H1 (cell line): ENCODE measurements at regions not wholly inside any gene's neighbourhood (a gene's known extent, or its start where the extent isn't known, plus 50 kb on each side); places are given as distances from the start of the nearest gene placed in this dataset.

Experiments used
- CTCF ChIA-PET: fragments of 300-600 bp; sonication (Branson Sonifier 250); formaldehyde crosslinking; loops from one replicate; lab custom pipeline; 2021; ENCODE audit not compliant: partially characterized antibody; lab: Charles Lee
- POLR2A ChIA-PET: fragments of 300-600 bp; sonication (Branson Sonifier 250); formaldehyde crosslinking; loops from one replicate; lab custom pipeline; 2021; ENCODE audit warnings: inconsistent platforms; ENCODE audit not compliant: partially characterized antibody; lab: Charles Lee
- DNase-seq, 2 experiments: peaks; one replicate each; pipeline versions ENCODE4 v3.0.0 to v3.0.0-alpha.2; 2010 to 2022; ENCODE audit warnings: low spot score in 2 of 2, low read depth in 1 of 2, mixed read lengths in 1 of 2
- FAIRE-seq: peaks from 2 replicates; lab custom pipeline; 2011; peaks lifted over from hg19 to GRCh38; lab: Jason Lieb, UNC
- H2AFZ ChIP-seq: 2 replicates; pipeline ENCODE4 v1.8.1; 2012; ENCODE audit warnings: low read length, inconsistent platforms
- H2AK5ac ChIP-seq: 2 replicates; pipeline ENCODE4 v1.6.1; 2013; ENCODE audit warnings: low read depth, low read length
- H2BK120ac ChIP-seq: replicated peaks from 2 replicates; pipeline ENCODE3; 2013; ENCODE audit warnings: low read depth, low read length, inconsistent platforms
- H2BK12ac ChIP-seq: 2 replicates; pipeline ENCODE4 v1.6.1; 2013; ENCODE audit warnings: low read depth, low read length
- H2BK15ac ChIP-seq: 2 replicates; pipeline ENCODE4 v1.6.1; 2013; ENCODE audit warnings: low read length
- H2BK20ac ChIP-seq: 2 replicates; pipeline ENCODE4 v1.6.1; 2013; ENCODE audit warnings: low read length
- H2BK5ac ChIP-seq: 2 replicates; pipeline ENCODE4 v1.6.1; 2013; ENCODE audit warnings: low read depth, low read length
- H3K14ac ChIP-seq: 2 replicates; pipeline ENCODE4 v1.6.1; 2013; ENCODE audit warnings: inconsistent platforms; ENCODE audit not compliant: insufficient read length
- H3K18ac ChIP-seq: 2 replicates; pipeline ENCODE4 v1.6.1; 2013; ENCODE audit warnings: low read length; ENCODE audit errors: extremely low read depth
- H3K23ac ChIP-seq: 2 replicates; pipeline ENCODE4 v1.6.1; 2013; ENCODE audit warnings: inconsistent platforms; ENCODE audit not compliant: insufficient read length
- H3K23me2 ChIP-seq: 2 replicates; pipeline ENCODE4 v1.6.1; 2013; ENCODE audit warnings: low read depth, low read length
- H3K27ac ChIP-seq: 2 replicates; pipeline ENCODE4 v1.6.1; 2011; ENCODE audit warnings: low read depth, low read length, inconsistent platforms
- H3K27me3 ChIP-seq, 4 experiments: replicated peaks in 1 of 4; 1 replicate in 1 of 4; 2 replicates in 3 of 4; pipeline versions ENCODE4 v1.6.1 to v1.8.1; 2011 to 2013; ENCODE audit warnings: low read length in 3 of 4, mild to moderate bottlenecking in 3 of 4, inconsistent platforms in 2 of 4, mixed read lengths in 2 of 4, moderate library complexity in 1 of 4; ENCODE audit not compliant: control insufficient read depth in 3 of 4, insufficient read depth in 3 of 4; ENCODE audit errors: extremely low read depth in 1 of 4
- H3K36me3 ChIP-seq, 4 experiments: 2 replicates each; pipeline versions ENCODE4 v1.6.1 to v1.8.1; 2011 to 2013; ENCODE audit warnings: mild to moderate bottlenecking in 4 of 4, low read length in 3 of 4, moderate library complexity in 2 of 4, control low read depth in 1 of 4, inconsistent platforms in 1 of 4; ENCODE audit not compliant: insufficient read depth in 4 of 4, control insufficient read depth in 2 of 4
- H3K4ac ChIP-seq: replicated peaks from 2 replicates; pipeline ENCODE3; 2013; ENCODE audit warnings: low read length, low read depth, mixed read lengths, inconsistent platforms; ENCODE audit not compliant: insufficient read length
- H3K4me1 ChIP-seq, 4 experiments: replicated peaks in 1 of 4; 1 replicate in 1 of 4; 2 replicates in 3 of 4; pipeline versions ENCODE4 v1.6.1 to v1.8.1; 2011 to 2013; ENCODE audit warnings: low read length in 3 of 4, inconsistent platforms in 2 of 4, mixed read lengths in 1 of 4; ENCODE audit not compliant: insufficient read depth in 4 of 4, control insufficient read depth in 3 of 4
- H3K4me2 ChIP-seq, 2 experiments: 2 replicates each; pipeline versions ENCODE4 v1.6.1 to v1.8.1; 2011 to 2013; ENCODE audit warnings: low read depth in 2 of 2, low read length in 2 of 2, control low read depth in 1 of 2, inconsistent platforms in 1 of 2, mild to moderate bottlenecking in 1 of 2; ENCODE audit not compliant: insufficient read depth in 1 of 2
- H3K4me3 ChIP-seq, 4 experiments: fragments of 200-600, 300-600 bp in 1 of 4; sonication (generic), shearing (Covaris generic), sonication (Bioruptor Twin) in 1 of 4; 2 replicates each; pipeline versions ENCODE4 v1.5.1 to v1.8.1; 2011 to 2016; ENCODE audit warnings: low read length in 4 of 4, low read depth in 3 of 4, control low read depth in 2 of 4, inconsistent platforms in 2 of 4, mild to moderate bottlenecking in 2 of 4, mixed read lengths in 1 of 4, moderate library complexity in 1 of 4; ENCODE audit not compliant: insufficient read depth in 2 of 4; ENCODE audit errors: extremely low read depth in 1 of 4
- H3K56ac ChIP-seq: replicated peaks from 2 replicates; pipeline ENCODE3; 2013; ENCODE audit warnings: low read depth, mild to moderate bottlenecking, mixed read lengths, low read length, inconsistent platforms; ENCODE audit not compliant: insufficient read length
- H3K79me1 ChIP-seq: 2 replicates; pipeline ENCODE4 v1.6.1; 2013; ENCODE audit warnings: low read depth, low read length, control low read depth
- H3K79me2 ChIP-seq, 2 experiments: 2 replicates each; pipeline versions ENCODE4 v1.6.1 to v1.8.1; 2012 to 2013; ENCODE audit warnings: low read length in 2 of 2, mild to moderate bottlenecking in 2 of 2, inconsistent platforms in 1 of 2; ENCODE audit not compliant: insufficient read depth in 2 of 2, control insufficient read depth in 1 of 2
- H3K9ac ChIP-seq, 4 experiments: replicated peaks in 1 of 4; 1 replicate in 1 of 4; 2 replicates in 3 of 4; pipeline versions ENCODE4 v1.6.1 to v1.8.1; 2011 to 2013; ENCODE audit warnings: low read depth in 3 of 4, low read length in 3 of 4, control low read depth in 2 of 4, mild to moderate bottlenecking in 2 of 4, moderate library complexity in 2 of 4, inconsistent platforms in 1 of 4; ENCODE audit errors: extremely low read depth in 1 of 4
- H3K9me3 ChIP-seq, 2 experiments: 2 replicates each; pipeline versions ENCODE4 v1.6.1 to v1.8.1; 2012 to 2013; ENCODE audit warnings: mild to moderate bottlenecking in 2 of 2, moderate library complexity in 2 of 2, control low read depth in 1 of 2, inconsistent platforms in 1 of 2, low read depth in 1 of 2, low read length in 1 of 2, mixed read lengths in 1 of 2; ENCODE audit not compliant: insufficient read depth in 2 of 2
- H4K20me1 ChIP-seq, 2 experiments: replicated peaks in 1 of 2; 2 replicates each; pipeline versions ENCODE3 to v1.8.1; 2011 to 2013; ENCODE audit warnings: inconsistent platforms in 2 of 2, low read length in 2 of 2, mild to moderate bottlenecking in 1 of 2; ENCODE audit not compliant: insufficient read depth in 2 of 2, control insufficient read depth in 1 of 2
- H4K5ac ChIP-seq: 2 replicates; pipeline ENCODE4 v1.6.1; 2013; ENCODE audit warnings: low read length, low read depth, mixed read lengths, inconsistent platforms; ENCODE audit not compliant: insufficient read length
- H4K8ac ChIP-seq: 2 replicates; pipeline ENCODE4 v1.8.0; 2013; ENCODE audit warnings: mild to moderate bottlenecking, moderate library complexity, low read length, inconsistent platforms; ENCODE audit not compliant: insufficient read depth; ENCODE audit errors: extremely low read depth
- H4K91ac ChIP-seq: replicated peaks from 2 replicates; pipeline ENCODE3; 2013; ENCODE audit warnings: low read length, mixed read lengths, inconsistent platforms; ENCODE audit not compliant: insufficient read length
- CBX8 ChIP-seq: fragments of 300-800, 300-1000 bp; sonication (generic); IDR thresholded peaks from 2 replicates; pipeline ENCODE4 v1.7.1; 2016; ENCODE audit warnings: low read depth, low read length, borderline replicate concordance
- CEBPB ChIP-seq: IDR thresholded peaks from 2 replicates; pipeline ENCODE4 v1.6.1; 2012; ENCODE audit warnings: low read depth, low read length
- CREB1 ChIP-seq: IDR thresholded peaks from 2 replicates; pipeline ENCODE4 v1.6.1; 2012; ENCODE audit warnings: inconsistent platforms
- EP300 ChIP-seq, 2 experiments: IDR thresholded peaks; 1 replicate in 1 of 2; 2 replicates in 1 of 2; pipeline ENCODE4 v1.6.1; 2011 to 2012; ENCODE audit warnings: low read depth in 2 of 2, low read length in 2 of 2, mild to moderate bottlenecking in 2 of 2, borderline replicate concordance in 1 of 2, inconsistent platforms in 1 of 2, moderate library complexity in 1 of 2
- FOSL1 ChIP-seq: IDR thresholded peaks from 2 replicates; pipeline ENCODE4 v1.6.1; 2011; ENCODE audit warnings: mild to moderate bottlenecking, low read depth, low read length, moderate library complexity; ENCODE audit not compliant: insufficient read depth
- GABPA ChIP-seq: IDR thresholded peaks from 2 replicates; pipeline ENCODE4 v1.6.1; 2011; ENCODE audit warnings: mild to moderate bottlenecking, low read length, moderate library complexity, borderline replicate concordance; ENCODE audit not compliant: insufficient read depth
- MAFK ChIP-seq: IDR thresholded peaks from 2 replicates; pipeline ENCODE4 v1.6.1; 2012; ENCODE audit warnings: low read depth, mild to moderate bottlenecking, improper control_type of control experiment, low read length
- MAX ChIP-seq: IDR thresholded peaks from 2 replicates; pipeline ENCODE4 v1.6.1; 2012; ENCODE audit warnings: inconsistent platforms
- POLR2A ChIP-seq, 2 experiments: IDR thresholded peaks; 1 replicate in 1 of 2; 2 replicates in 1 of 2; pipeline ENCODE4 v1.6.1; 2011; ENCODE audit warnings: low read depth in 2 of 2, low read length in 2 of 2, mild to moderate bottlenecking in 2 of 2; ENCODE audit errors: control extremely low read depth in 1 of 2
- POLR2AphosphoS5 ChIP-seq: IDR thresholded peaks from 2 replicates; pipeline ENCODE4 v1.6.1; 2011; ENCODE audit warnings: low read depth, low read length
- RFX5 ChIP-seq: IDR thresholded peaks from 2 replicates; pipeline ENCODE4 v1.6.1; 2011; ENCODE audit warnings: low read depth, low read length, improper control_type of control experiment, borderline replicate concordance
- SRF ChIP-seq: IDR thresholded peaks from 2 replicates; pipeline ENCODE4 v1.6.1; 2011; ENCODE audit warnings: mild to moderate bottlenecking, low read depth, low read length, moderate library complexity
- TAF7 ChIP-seq: optimal IDR thresholded peaks from 2 replicates; pipeline ENCODE3; 2011; ENCODE audit warnings: low read depth, mild to moderate bottlenecking, inconsistent platforms, low read length, moderate library complexity, borderline replicate concordance
- TF ChIP-seq, protein P1 (sequence below): IDR thresholded peaks from 2 replicates; pipeline ENCODE4 v1.6.1; 2012; ENCODE audit warnings: low read length, inconsistent platforms

DNA sequence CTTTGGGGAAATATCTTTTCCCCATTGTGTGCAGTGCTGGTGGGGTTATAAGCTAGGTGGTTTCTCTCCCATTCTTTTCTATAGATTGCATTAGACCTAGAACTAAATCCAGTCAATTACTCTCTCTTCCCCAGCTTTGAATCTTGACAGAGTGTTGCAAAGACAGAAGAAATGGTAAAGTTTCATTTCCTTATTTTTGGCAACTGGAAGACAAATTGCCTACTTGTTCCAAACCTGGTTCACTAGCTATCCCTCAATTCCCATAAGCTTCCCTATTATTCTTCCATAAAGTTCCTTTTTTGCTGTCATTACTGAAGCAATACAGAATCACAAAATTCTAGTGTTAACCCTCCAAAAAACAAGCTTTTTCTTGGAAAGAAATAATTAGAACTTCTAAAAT lies 94.0 kb upstream of the ITGA4 start:
- H3K23ac ChIP-seq: no peak overlapping the region
- H2BK20ac ChIP-seq: no peak overlapping the region
- no peak overlapping the region for H2AK5ac ChIP-seq
- POLR2A ChIA-PET: no interaction called here
- H4K5ac ChIP-seq: no peak overlapping the region
- H3K18ac ChIP-seq: no peak overlapping the region
- no peak overlapping the region for H3K9ac ChIP-seq
- H3K4me3 ChIP-seq: no peak overlapping the region
- DNase-seq (no peak), FAIRE-seq (no peak)
- H2BK12ac ChIP-seq: no peak overlapping the region
- H2BK120ac ChIP-seq: no peak overlapping the region
- no peak overlapping the region for H4K91ac ChIP-seq
- H4K8ac ChIP-seq: no peak overlapping the region
- no peaks in the 10 kb centered on the region for H3K79me2 ChIP-seq
- H3K9me3 ChIP-seq: no peaks in the 10 kb centered on the region
- no peaks in the 10 kb centered on the region for H3K23me2 ChIP-seq
- H2BK15ac ChIP-seq: no peak overlapping the region
- no peak overlapping the region for H3K4me2 ChIP-seq
- no peaks in the 10 kb centered on the region for H3K27me3 ChIP-seq
- H3K79me1 ChIP-seq: no peaks in the 10 kb centered on the region
- no peak for TF ChIP-seq CEBPB
- no peak for TF ChIP-seq FOSL1
- no peak for TF ChIP-seq MAX
- TF ChIP-seq POLR2AphosphoS5: no peak
- no peak for TF ChIP-seq RFX5
- no peak for TF ChIP-seq CBX8
- no peak for TF ChIP-seq TAF7
- no peak for TF ChIP-seq POLR2A (IDR thresholded peaks at IDR 0.05; ENCODE audit: control extremely low read depth in 1 of 2, low read depth in 2 of 2, low read length in 2 of 2)
- no peak for TF ChIP-seq GABPA
- TF ChIP-seq, protein P1, sequence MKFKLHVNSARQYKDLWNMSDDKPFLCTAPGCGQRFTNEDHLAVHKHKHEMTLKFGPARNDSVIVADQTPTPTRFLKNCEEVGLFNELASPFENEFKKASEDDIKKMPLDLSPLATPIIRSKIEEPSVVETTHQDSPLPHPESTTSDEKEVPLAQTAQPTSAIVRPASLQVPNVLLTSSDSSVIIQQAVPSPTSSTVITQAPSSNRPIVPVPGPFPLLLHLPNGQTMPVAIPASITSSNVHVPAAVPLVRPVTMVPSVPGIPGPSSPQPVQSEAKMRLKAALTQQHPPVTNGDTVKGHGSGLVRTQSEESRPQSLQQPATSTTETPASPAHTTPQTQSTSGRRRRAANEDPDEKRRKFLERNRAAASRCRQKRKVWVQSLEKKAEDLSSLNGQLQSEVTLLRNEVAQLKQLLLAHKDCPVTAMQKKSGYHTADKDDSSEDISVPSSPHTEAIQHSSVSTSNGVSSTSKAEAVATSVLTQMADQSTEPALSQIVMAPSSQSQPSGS: no peak
- TF ChIP-seq EP300 (IDR thresholded peaks at IDR 0.05; ENCODE audit: borderline replicate concordance in 1 of 2, low read depth in 2 of 2, low read length in 2 of 2): no peak
- TF ChIP-seq MAFK: no peak
- TF ChIP-seq CREB1: no peak
- TF ChIP-seq SRF: no peak
- no peaks in the 10 kb centered on the region for H3K4me1 ChIP-seq
- H3K27ac ChIP-seq: no peak overlapping the region
- H3K14ac ChIP-seq: no peak overlapping the region
- CTCF ChIA-PET: interaction anchor here (0.7 kb wide), 1 partner anchor 315 kb away, joined by 3 read pairs; no protein-coding TSS in a partner anchor
- H3K56ac ChIP-seq: no peak overlapping the region
- H2BK5ac ChIP-seq: no peak overlapping the region
- no peaks in the 10 kb centered on the region for H4K20me1 ChIP-seq
- H2AFZ ChIP-seq: no peak overlapping the region
- H3K4ac ChIP-seq: no peak overlapping the region
- H3K36me3 ChIP-seq: no peaks in the 10 kb centered on the region
